B cell (primary cell): ENCODE measurements at regions not wholly inside any gene's neighbourhood (a gene's known extent, or its start where the extent isn't known, plus 50 kb on each side); places are given as distances from the start of the nearest gene placed in this dataset.
"Not testable (repeated sequence)": the region's sequence is repeated elsewhere in the genome, so short reads cannot be mapped to it uniquely, and the experiment has no call there.

Experiments used
- ATAC-seq: fragments of 200-7000 bp; cut with Tn5 transposase; one replicate; pipeline ENCODE4 v1.10.0; 2021; ENCODE audit warnings: low read depth, mild to moderate bottlenecking, moderate number of reproducible peaks, moderate library complexity
- CTCF ChIA-PET: fragments of 350-600 bp; sonication (Branson Sonifier 250); formaldehyde crosslinking; loops from one replicate; lab custom pipeline; 2021; ENCODE audit warnings: antibody characterized with exemption, inconsistent platforms; lab: Charles Lee
- POLR2A ChIA-PET: fragments of 350-600 bp; sonication (Branson Sonifier 250); formaldehyde crosslinking; loops from one replicate; lab custom pipeline; 2021; ENCODE audit warnings: antibody characterized with exemption; lab: Charles Lee
- DNase-seq: peaks from one replicate; pipeline ENCODE4 v3.0.0; 2013
- H2AFZ ChIP-seq: 2 replicates; pipeline ENCODE4 v1.6.1; 2012; ENCODE audit warnings: mild to moderate bottlenecking, low read depth, low read length; ENCODE audit not compliant: insufficient read depth, poor library complexity, severe bottlenecking
- H3K27ac ChIP-seq, 2 donors: 1 replicate in 1 of 2; 2 replicates in 1 of 2; pipeline ENCODE4 v1.5.1; 2012 to 2013; ENCODE audit warnings: low read length in 2 of 2, mild to moderate bottlenecking in 2 of 2, moderate library complexity in 1 of 2
- H3K27me3 ChIP-seq, 4 experiments: fragments of 200-600 bp in 1 of 4; sonication (generic) in 1 of 4; replicated peaks in 1 of 4; 1 replicate in 2 of 4; 2 replicates in 2 of 4; pipeline versions ENCODE4 v1.6.1 to v1.7.0; 2013 to 2016; ENCODE audit warnings: low read length in 3 of 4, mild to moderate bottlenecking in 2 of 4, mixed read lengths in 1 of 4, moderate library complexity in 1 of 4; ENCODE audit not compliant: insufficient read depth in 4 of 4, control insufficient read depth in 3 of 4; ENCODE audit errors: control extremely low read depth in 1 of 4
- H3K36me3 ChIP-seq, 2 experiments: replicated peaks in 1 of 2; 1 replicate in 1 of 2; 2 replicates in 1 of 2; pipeline versions ENCODE4 v1.6.1 to v1.7.1; 2013; ENCODE audit warnings: low read length in 1 of 2; ENCODE audit not compliant: insufficient read depth in 2 of 2, control insufficient read depth in 1 of 2; ENCODE audit errors: control extremely low read depth in 1 of 2, extremely low read depth in 1 of 2
- H3K4me1 ChIP-seq, 2 donors: fragments of 200-600 bp in 1 of 2; sonication (generic) in 1 of 2; 1 replicate in 1 of 2; 2 replicates in 1 of 2; pipeline versions ENCODE4 v1.5.1 to v1.6.1; 2013 to 2017; ENCODE audit warnings: low read length in 2 of 2; ENCODE audit not compliant: control insufficient read depth in 2 of 2, insufficient read depth in 2 of 2
- H3K4me2 ChIP-seq: replicated peaks from 2 replicates; pipeline ENCODE3; 2012; ENCODE audit warnings: mild to moderate bottlenecking, low read depth, low read length; ENCODE audit not compliant: poor library complexity, severe bottlenecking
- H3K4me3 ChIP-seq, 5 experiments: fragments of 200-600 bp in 1 of 5; sonication (generic) in 1 of 5; 1 replicate in 3 of 5; 2 replicates in 2 of 5; pipeline versions ENCODE4 v1.5.1 to v1.7.0; 2011 to 2016; ENCODE audit warnings: low read length in 4 of 5, mild to moderate bottlenecking in 4 of 5, low read depth in 2 of 5, control low read depth in 1 of 5, moderate library complexity in 1 of 5; ENCODE audit not compliant: insufficient read depth in 1 of 5; ENCODE audit errors: control extremely low read depth in 1 of 5, extremely low read depth in 1 of 5
- H3K79me2 ChIP-seq: fragments of 200-600 bp; sonication (generic); one replicate; pipeline ENCODE4 v1.6.0; 2016; ENCODE audit warnings: low read length; ENCODE audit not compliant: control insufficient read depth, insufficient read depth
- H3K9ac ChIP-seq: fragments of 200-600 bp; sonication (generic); 2 replicates; pipeline ENCODE4 v1.6.1; 2017; ENCODE audit warnings: mild to moderate bottlenecking, low read length, moderate library complexity
- H3K9me3 ChIP-seq, 3 donors: one replicate each; pipeline versions ENCODE4 v1.6.1 to v1.7.1; 2013; ENCODE audit warnings: low read length in 2 of 3; ENCODE audit not compliant: control insufficient read depth in 2 of 3, insufficient read depth in 1 of 3; ENCODE audit errors: control extremely low read depth in 1 of 3
- H4K20me1 ChIP-seq: 2 replicates; pipeline ENCODE4 v1.6.0; 2012; ENCODE audit warnings: mild to moderate bottlenecking, low read length; ENCODE audit not compliant: insufficient read depth, control insufficient read depth, poor library complexity, severe bottlenecking
- H3K27ac Mint-ChIP-seq: one replicate; pipeline ENCODE4 v1.8.0; 2021; ENCODE audit warnings: mixed read lengths
- H3K27me3 Mint-ChIP-seq: one replicate; pipeline ENCODE4 v1.8.0; 2021; ENCODE audit warnings: mixed read lengths
- H3K4me1 Mint-ChIP-seq: one replicate; pipeline ENCODE4 v1.8.0; 2021; ENCODE audit warnings: mixed read lengths
- H3K4me3 Mint-ChIP-seq: one replicate; pipeline ENCODE4 v1.8.0; 2021; ENCODE audit warnings: mixed read lengths
- H3K9me3 Mint-ChIP-seq: one replicate; pipeline ENCODE4 v1.8.0; 2022; ENCODE audit warnings: mixed read lengths; ENCODE audit not compliant: insufficient read depth
- EZH2 ChIP-seq: IDR thresholded peaks from 2 replicates; pipeline ENCODE4 v1.6.1; 2012; ENCODE audit warnings: borderline replicate concordance, low read depth, mild to moderate bottlenecking, moderate library complexity, low read length; ENCODE audit not compliant: insufficient read depth, poor library complexity, severe bottlenecking
- WGBS: methylation state at CpG from one replicate; pipeline ENCODE4 v1.1.5; 2013; ENCODE audit warnings: missing lambda C conversion rate; ENCODE audit not compliant: insufficient coverage; 5-methylcytosine and 5-hydroxymethylcytosine counted together
- intact Hi-C: fragments of 100-400 bp; cut with micrococcal nuclease; formaldehyde crosslinking; loops from one replicate; pipeline ENCODE4 v1.10.0; 2022
- TF ChIP-seq, protein P1 (sequence below): fragments of 200-600 bp; IDR thresholded peaks from one replicate; pipeline ENCODE4 v1.8.0; 2022; ENCODE audit warnings: antibody characterized with exemption, mild to moderate bottlenecking

DNA sequence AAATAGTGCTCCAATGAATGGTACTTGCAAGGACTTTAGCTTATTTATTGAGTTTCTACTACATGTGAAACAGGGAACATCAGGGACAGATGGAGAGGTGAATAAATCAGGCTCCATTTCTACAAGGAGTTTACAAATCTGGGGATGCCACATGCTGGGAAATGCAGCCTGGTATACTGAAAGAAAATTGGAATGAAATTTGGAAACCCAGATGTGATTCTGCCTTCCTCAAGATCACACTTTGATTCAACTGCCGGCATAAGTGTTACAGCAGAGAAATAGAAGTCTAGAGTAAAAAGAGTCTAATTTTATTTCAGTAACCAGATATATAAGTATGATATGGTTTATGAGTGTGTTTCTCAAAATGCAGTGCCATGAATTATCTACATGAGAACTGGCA, 1408.4 kb upstream of the C9orf72 start:
- H2AFZ ChIP-seq, result no peak overlapping the region
- H3K9me3 ChIP-seq, result no peaks in the 10 kb centered on the region
- no peak overlapping the region for H3K4me3 Mint-ChIP-seq
- H3K4me2 ChIP-seq, result no peak overlapping the region
- H3K27me3 ChIP-seq, result no peaks in the 10 kb centered on the region
- H3K79me2 ChIP-seq, result no peaks in the 10 kb centered on the region
- H3K27me3 Mint-ChIP-seq, result no peaks in the 10 kb centered on the region
- DNase-seq (no peak), ATAC-seq (no peak)
- no CpG with 5 or more reads among the region's 1 CpG for WGBS
- H3K27ac ChIP-seq, result no peak overlapping the region
- H3K4me1 Mint-ChIP-seq, result no peaks in the 10 kb centered on the region
- no peaks in the 10 kb centered on the region for H3K36me3 ChIP-seq
- no peak overlapping the region for H3K9ac ChIP-seq
- peaks cover 5% of the 10 kb centered on the region for H3K9me3 Mint-ChIP-seq
- no peak overlapping the region for H3K4me3 ChIP-seq
- H3K27ac Mint-ChIP-seq, result no peak overlapping the region
- H3K4me1 ChIP-seq, result no peaks in the 10 kb centered on the region
- CTCF ChIA-PET, result no interaction called here
- no peaks in the 10 kb centered on the region for H4K20me1 ChIP-seq
- TF ChIP-seq EZH2, result no peak
- TF ChIP-seq, protein P1, sequence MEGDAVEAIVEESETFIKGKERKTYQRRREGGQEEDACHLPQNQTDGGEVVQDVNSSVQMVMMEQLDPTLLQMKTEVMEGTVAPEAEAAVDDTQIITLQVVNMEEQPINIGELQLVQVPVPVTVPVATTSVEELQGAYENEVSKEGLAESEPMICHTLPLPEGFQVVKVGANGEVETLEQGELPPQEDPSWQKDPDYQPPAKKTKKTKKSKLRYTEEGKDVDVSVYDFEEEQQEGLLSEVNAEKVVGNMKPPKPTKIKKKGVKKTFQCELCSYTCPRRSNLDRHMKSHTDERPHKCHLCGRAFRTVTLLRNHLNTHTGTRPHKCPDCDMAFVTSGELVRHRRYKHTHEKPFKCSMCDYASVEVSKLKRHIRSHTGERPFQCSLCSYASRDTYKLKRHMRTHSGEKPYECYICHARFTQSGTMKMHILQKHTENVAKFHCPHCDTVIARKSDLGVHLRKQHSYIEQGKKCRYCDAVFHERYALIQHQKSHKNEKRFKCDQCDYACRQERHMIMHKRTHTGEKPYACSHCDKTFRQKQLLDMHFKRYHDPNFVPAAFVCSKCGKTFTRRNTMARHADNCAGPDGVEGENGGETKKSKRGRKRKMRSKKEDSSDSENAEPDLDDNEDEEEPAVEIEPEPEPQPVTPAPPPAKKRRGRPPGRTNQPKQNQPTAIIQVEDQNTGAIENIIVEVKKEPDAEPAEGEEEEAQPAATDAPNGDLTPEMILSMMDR, result no peak
- POLR2A ChIA-PET, result no interaction called here
- intact Hi-C loops, result no loop called here

DNA sequence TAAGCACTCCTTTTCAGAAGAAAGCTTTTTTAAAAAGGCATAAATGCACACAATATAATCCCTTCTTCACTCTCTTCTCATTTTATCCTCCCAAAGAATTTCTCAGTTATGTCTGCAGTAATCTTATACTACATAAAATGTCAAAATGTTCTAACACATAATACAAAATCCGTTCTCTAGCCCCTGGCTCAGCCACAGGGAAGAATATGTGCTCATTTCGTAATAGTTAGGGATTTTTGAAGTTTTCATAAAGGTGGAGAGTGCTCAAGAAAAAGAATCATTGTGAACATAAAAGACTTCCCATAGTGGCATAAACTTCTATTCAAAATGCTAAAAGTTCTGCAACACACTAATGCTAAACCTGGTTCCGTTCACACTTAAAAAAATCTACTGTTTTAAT, 1410.7 kb upstream of the C9orf72 start:
- Histone ChIP-seq H3K27me3 (no peaks in the 10 kb centered on the region), H3K36me3 (no peaks in the 10 kb centered on the region), H3K79me2 (no peaks in the 10 kb centered on the region), H3K27ac (no peak overlapping the region), H3K9ac (no peak overlapping the region), H3K4me3 (no peak overlapping the region), H3K9me3 (no peaks in the 10 kb centered on the region), H3K4me2 (no peak overlapping the region), H3K4me1 (no peaks in the 10 kb centered on the region), H4K20me1 (no peaks in the 10 kb centered on the region), H2AFZ (no peak overlapping the region)
- WGBS, result no CpG with 5 or more reads among the region's 3 CpGs
- Mint-ChIP-seq H3K9me3 (peaks cover 5% of the 10 kb centered on the region), H3K4me1 (no peaks in the 10 kb centered on the region), H3K27ac (no peak overlapping the region), H3K4me3 (no peak overlapping the region), H3K27me3 (no peaks in the 10 kb centered on the region)
- DNase-seq (no peak), ATAC-seq (no peak)
- TF ChIP-seq EZH2, result no peak
- TF ChIP-seq, protein P1, result no peak
- ChIA-PET POLR2A (no interaction called here), CTCF (no interaction called here)
- intact Hi-C loops, result no loop called here

DNA sequence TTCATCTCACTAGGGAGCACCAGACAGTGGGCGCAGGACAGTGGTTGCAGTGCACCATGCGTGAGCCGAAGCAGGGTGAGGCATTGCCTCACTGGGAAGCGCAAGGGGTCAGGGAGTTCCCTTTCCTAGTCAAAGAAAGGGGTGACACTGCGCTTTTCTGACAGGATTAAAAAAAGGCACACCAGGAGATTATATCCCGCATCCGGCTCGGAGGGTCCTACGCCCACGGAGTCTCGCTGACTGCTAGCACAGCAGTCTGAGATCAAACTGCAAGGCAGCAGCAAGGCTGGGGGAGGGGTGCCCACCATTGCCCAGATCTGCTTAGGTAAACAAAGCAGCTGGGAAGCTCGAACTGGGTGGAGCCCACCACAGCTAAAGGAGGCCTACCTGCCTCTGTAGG, 1416.7 kb upstream of the C9orf72 start:
- H3K4me3 ChIP-seq, H3K9ac ChIP-seq, POLR2A ChIA-PET, H3K27me3 ChIP-seq, ATAC-seq, H3K9me3 Mint-ChIP-seq, H3K4me1 Mint-ChIP-seq, H3K36me3 ChIP-seq, DNase-seq, H2AFZ ChIP-seq, CTCF ChIA-PET, H4K20me1 ChIP-seq, H3K27me3 Mint-ChIP-seq, intact Hi-C loops, H3K4me3 Mint-ChIP-seq, H3K4me1 ChIP-seq, H3K4me2 ChIP-seq, H3K27ac ChIP-seq, H3K9me3 ChIP-seq, H3K79me2 ChIP-seq, H3K27ac Mint-ChIP-seq: not testable (repeated sequence)
- 96% methylated on average over 11 of the region's 12 CpGs for WGBS
